Neural progenitor cell (in vitro differentiated cells): ENCODE measurements at regions not wholly inside any gene's neighbourhood (a gene's known extent, or its start where the extent isn't known, plus 50 kb on each side); places are given as distances from the start of the nearest gene placed in this dataset.
A peak's percentile ranks its signal among the peaks of the same experiment; 100 is the strongest.

Source experiments
- DNase-seq: peaks from one replicate; pipeline ENCODE4 v3.0.0-alpha.2; 2016; ENCODE audit warnings: low spot score
- H2AFZ ChIP-seq: fragments of 200-600 bp; sonication (generic); replicated peaks from 2 replicates; pipeline ENCODE4 v1.6.1; 2016; ENCODE audit warnings: antibody characterized with exemption
- H3F3A ChIP-seq: fragments of 200-600 bp; sonication (generic); 2 replicates; pipeline ENCODE4 v1.6.1; 2016; ENCODE audit warnings: antibody characterized with exemption, low read depth
- H3K27ac ChIP-seq: fragments of 200-600 bp; sonication (generic); 2 replicates; pipeline ENCODE4 v1.5.1; 2016; ENCODE audit warnings: mild to moderate bottlenecking
- H3K27me3 ChIP-seq: fragments of 200-600 bp; sonication (generic); 2 replicates; pipeline ENCODE4 v1.6.1; 2016; ENCODE audit warnings: mild to moderate bottlenecking, moderate library complexity
- H3K36me3 ChIP-seq: fragments of 200-600 bp; sonication (generic); 2 replicates; pipeline ENCODE4 v1.5.1; 2016
- H3K4me1 ChIP-seq: fragments of 200-600 bp; sonication (generic); 2 replicates; pipeline ENCODE4 v1.6.1; 2016; ENCODE audit warnings: mixed run types
- H3K4me2 ChIP-seq: fragments of 200-600 bp; sonication (generic); 2 replicates; pipeline ENCODE4 v1.6.1; 2016
- H3K4me3 ChIP-seq: fragments of 200-600 bp; sonication (generic); 2 replicates; pipeline ENCODE4 v1.5.1; 2016
- H3K79me2 ChIP-seq: fragments of 200-600 bp; sonication (generic); 2 replicates; pipeline ENCODE4 v1.6.1; 2016; ENCODE audit warnings: low read depth
- H3K9ac ChIP-seq: fragments of 200-600 bp; sonication (generic); 2 replicates; pipeline ENCODE4 v1.6.1; 2016
- H3K9me3 ChIP-seq: fragments of 200-600 bp; sonication (generic); 2 replicates; pipeline ENCODE4 v1.5.1; 2016; ENCODE audit warnings: low read depth
- H4K20me1 ChIP-seq: fragments of 200-600 bp; sonication (generic); 2 replicates; pipeline ENCODE4 v1.6.1; 2016; ENCODE audit warnings: low read depth
- H3K27ac Mint-ChIP-seq: 3 replicates; pipeline ENCODE4 v1.8.0; 2021; ENCODE audit warnings: mixed read lengths
- H3K27me3 Mint-ChIP-seq: 2 replicates; pipeline ENCODE4 v1.8.0; 2022; ENCODE audit warnings: low read depth, mild to moderate bottlenecking, inconsistent platforms, moderate library complexity, mixed read lengths; ENCODE audit not compliant: insufficient read depth
- H3K36me3 Mint-ChIP-seq: 3 replicates; pipeline ENCODE4 v1.8.0; 2021; ENCODE audit warnings: mixed read lengths
- H3K4me1 Mint-ChIP-seq: 3 replicates; pipeline ENCODE4 v1.8.0; 2021; ENCODE audit warnings: mixed read lengths
- H3K4me3 Mint-ChIP-seq: 3 replicates; pipeline ENCODE4 v1.8.0; 2021; ENCODE audit warnings: mild to moderate bottlenecking, moderate library complexity, mixed read lengths
- H3K9me3 Mint-ChIP-seq: 3 replicates; pipeline ENCODE4 v1.8.0; 2020; ENCODE audit warnings: mixed read lengths
- EZH2 ChIP-seq: fragments of 200-600 bp; sonication (generic); IDR thresholded peaks from 2 replicates; pipeline ENCODE4 v1.6.1; 2017; ENCODE audit warnings: antibody characterized with exemption, mild to moderate bottlenecking, moderate library complexity
- EZH2phosphoT487 ChIP-seq: fragments of 200-600 bp; sonication (generic); IDR thresholded peaks from 2 replicates; pipeline ENCODE4 v1.6.1; 2017; ENCODE audit warnings: antibody characterized with exemption
- TF ChIP-seq, protein P1 (sequence below): fragments of 200-600 bp; sonication (generic); IDR thresholded peaks from 2 replicates; pipeline ENCODE4 v1.5.1; 2017; ENCODE audit warnings: antibody characterized with exemption, mild to moderate bottlenecking

DNA sequence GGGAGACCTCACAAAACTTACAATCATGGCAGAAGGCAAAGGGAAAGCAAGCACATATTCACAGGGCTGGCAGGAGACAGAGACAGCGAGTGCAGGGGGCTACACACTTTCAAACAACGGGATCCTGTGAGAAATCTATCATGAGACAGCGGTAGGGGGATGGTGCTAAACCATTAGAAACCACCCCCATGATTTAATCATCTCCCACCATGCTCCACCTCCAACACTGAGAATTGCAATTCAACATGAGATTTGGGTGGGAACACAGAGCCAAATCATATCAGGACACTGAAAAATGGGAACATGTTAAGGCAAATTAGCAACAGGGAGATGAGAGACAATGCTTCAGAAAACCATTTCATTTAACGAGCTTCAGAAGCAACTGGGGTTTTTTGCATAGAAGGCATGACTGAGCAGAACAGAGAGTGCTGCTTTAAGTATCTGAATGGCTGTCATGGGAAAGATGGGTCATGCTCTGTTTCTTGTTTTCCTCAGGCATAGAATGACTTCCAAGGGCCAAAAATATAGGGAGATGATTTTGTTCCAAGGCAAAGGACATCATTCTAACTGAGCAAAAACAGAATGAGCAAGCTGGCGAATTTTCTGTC lies 100.8 kb upstream of the MAP2 start:
- H3K4me3 Mint-ChIP-seq = no peak overlapping the region
- no peaks in the 10 kb centered on the region for H3K36me3 ChIP-seq
- H3K9ac ChIP-seq = no peak overlapping the region
- DNase-seq = no peak
- no peaks in the 10 kb centered on the region for H3K79me2 ChIP-seq
- H3K4me2 ChIP-seq = no peak overlapping the region
- no peaks in the 10 kb centered on the region for H3K9me3 Mint-ChIP-seq
- TF ChIP-seq, protein P1, sequence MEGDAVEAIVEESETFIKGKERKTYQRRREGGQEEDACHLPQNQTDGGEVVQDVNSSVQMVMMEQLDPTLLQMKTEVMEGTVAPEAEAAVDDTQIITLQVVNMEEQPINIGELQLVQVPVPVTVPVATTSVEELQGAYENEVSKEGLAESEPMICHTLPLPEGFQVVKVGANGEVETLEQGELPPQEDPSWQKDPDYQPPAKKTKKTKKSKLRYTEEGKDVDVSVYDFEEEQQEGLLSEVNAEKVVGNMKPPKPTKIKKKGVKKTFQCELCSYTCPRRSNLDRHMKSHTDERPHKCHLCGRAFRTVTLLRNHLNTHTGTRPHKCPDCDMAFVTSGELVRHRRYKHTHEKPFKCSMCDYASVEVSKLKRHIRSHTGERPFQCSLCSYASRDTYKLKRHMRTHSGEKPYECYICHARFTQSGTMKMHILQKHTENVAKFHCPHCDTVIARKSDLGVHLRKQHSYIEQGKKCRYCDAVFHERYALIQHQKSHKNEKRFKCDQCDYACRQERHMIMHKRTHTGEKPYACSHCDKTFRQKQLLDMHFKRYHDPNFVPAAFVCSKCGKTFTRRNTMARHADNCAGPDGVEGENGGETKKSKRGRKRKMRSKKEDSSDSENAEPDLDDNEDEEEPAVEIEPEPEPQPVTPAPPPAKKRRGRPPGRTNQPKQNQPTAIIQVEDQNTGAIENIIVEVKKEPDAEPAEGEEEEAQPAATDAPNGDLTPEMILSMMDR = no peak
- TF ChIP-seq EZH2phosphoT487 (no peak), EZH2 (no peak)
- H3K4me1 Mint-ChIP-seq = peaks cover 8% of the 10 kb centered on the region
- peak overlapping the region; percentile 90 for H2AFZ ChIP-seq
- H3K27ac ChIP-seq = no peak overlapping the region
- no peak overlapping the region for H3K4me3 ChIP-seq
- H3K4me1 ChIP-seq = no peaks in the 10 kb centered on the region
- no peaks in the 10 kb centered on the region for H3K27me3 Mint-ChIP-seq
- H4K20me1 ChIP-seq = no peaks in the 10 kb centered on the region
- H3K27me3 ChIP-seq = no peaks in the 10 kb centered on the region
- no peak overlapping the region for H3K27ac Mint-ChIP-seq
- no peaks in the 10 kb centered on the region for H3F3A ChIP-seq
- no peaks in the 10 kb centered on the region for H3K36me3 Mint-ChIP-seq
- no peaks in the 10 kb centered on the region for H3K9me3 ChIP-seq

DNA sequence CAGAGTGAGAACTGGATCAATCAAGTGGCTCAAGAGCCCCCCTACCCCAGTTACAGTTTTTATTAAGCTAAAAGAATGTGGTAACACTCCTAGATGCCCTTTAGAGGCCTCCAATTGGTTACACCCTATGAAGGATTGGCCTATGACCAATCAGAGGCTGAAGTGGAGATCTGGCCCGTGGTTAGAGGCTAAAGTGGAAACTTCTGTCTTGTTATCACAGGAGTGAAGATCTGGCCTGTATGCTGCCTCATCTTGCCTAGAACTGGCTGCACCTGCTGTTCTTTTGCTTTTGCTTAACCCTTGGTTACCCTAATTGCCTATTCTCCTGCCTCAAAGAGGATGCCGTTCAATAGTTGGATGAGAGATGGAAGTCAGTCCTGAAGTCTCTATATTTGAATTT lies 100.1 kb upstream of the MAP2 start:
- Mint-ChIP-seq H3K4me1 (peaks cover 8% of the 10 kb centered on the region), H3K27me3 (no peaks in the 10 kb centered on the region), H3K27ac (no peak overlapping the region), H3K4me3 (no peak overlapping the region), H3K36me3 (no peaks in the 10 kb centered on the region), H3K9me3 (no peaks in the 10 kb centered on the region)
- H3K79me2 ChIP-seq = no peaks in the 10 kb centered on the region
- no peaks in the 10 kb centered on the region for H4K20me1 ChIP-seq
- no peaks in the 10 kb centered on the region for H3K36me3 ChIP-seq
- no peak overlapping the region for H3K27ac ChIP-seq
- no peaks in the 10 kb centered on the region for H3K9me3 ChIP-seq
- no peak for TF ChIP-seq EZH2phosphoT487
- TF ChIP-seq, protein P1 = no peak
- no peak for TF ChIP-seq EZH2
- no peak overlapping the region for H3K4me3 ChIP-seq
- H3K9ac ChIP-seq = no peak overlapping the region
- no peak overlapping the region for H3K4me2 ChIP-seq
- no peaks in the 10 kb centered on the region for H3K4me1 ChIP-seq
- H3F3A ChIP-seq = no peaks in the 10 kb centered on the region
- H3K27me3 ChIP-seq = no peaks in the 10 kb centered on the region
- no peak overlapping the region for H2AFZ ChIP-seq
- DNase-seq = no peak

DNA sequence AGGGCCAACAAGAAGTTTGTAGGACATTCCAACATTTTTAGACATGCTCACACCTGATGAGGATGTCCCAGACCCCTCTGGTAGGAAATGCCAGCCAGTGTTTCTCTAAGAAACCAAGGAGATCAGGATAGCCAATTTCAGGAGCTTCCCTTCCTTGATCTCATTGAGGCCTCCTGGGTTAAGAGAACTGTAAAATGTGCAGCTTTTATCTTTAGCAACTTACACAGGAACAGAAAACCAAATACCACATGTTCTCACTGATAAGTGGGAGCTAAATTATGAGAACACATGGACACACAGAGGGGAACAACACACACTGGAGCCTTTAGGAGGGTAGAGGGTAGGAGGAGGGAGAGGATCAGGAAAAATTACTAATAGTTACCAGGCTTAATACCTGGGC lies 99.6 kb upstream of the MAP2 start:
- Histone ChIP-seq H4K20me1 (no peaks in the 10 kb centered on the region), H3F3A (no peaks in the 10 kb centered on the region), H3K4me3 (no peak overlapping the region), H3K4me1 (no peaks in the 10 kb centered on the region), H3K4me2 (no peak overlapping the region), H3K9me3 (no peaks in the 10 kb centered on the region), H2AFZ (no peak overlapping the region), H3K36me3 (no peaks in the 10 kb centered on the region), H3K9ac (no peak overlapping the region), H3K27me3 (no peaks in the 10 kb centered on the region), H3K27ac (no peak overlapping the region), H3K79me2 (no peaks in the 10 kb centered on the region)
- H3K9me3 Mint-ChIP-seq = no peaks in the 10 kb centered on the region
- no peak overlapping the region for H3K4me3 Mint-ChIP-seq
- no peak for DNase-seq
- no peaks in the 10 kb centered on the region for H3K27me3 Mint-ChIP-seq
- TF ChIP-seq EZH2 (no peak), EZH2phosphoT487 (no peak)
- TF ChIP-seq, protein P1 = no peak
- no peaks in the 10 kb centered on the region for H3K36me3 Mint-ChIP-seq
- H3K27ac Mint-ChIP-seq = no peak overlapping the region
- H3K4me1 Mint-ChIP-seq = peaks cover 8% of the 10 kb centered on the region
